Hepatocyte (in vitro differentiated cells): ENCODE measurements at regions not wholly inside any gene's neighbourhood (a gene's known extent, or its start where the extent isn't known, plus 50 kb on each side); places are given as distances from the start of the nearest gene placed in this dataset.
"Not testable (repeated sequence)": the region's sequence is repeated elsewhere in the genome, so short reads cannot be mapped to it uniquely, and the experiment has no call there.

Experiments
- DNase-seq: peaks from one replicate; pipeline ENCODE4 v3.0.0-alpha.2; 2016; ENCODE audit warnings: low spot score
- H2AFZ ChIP-seq: fragments of 200-600 bp; sonication (generic); 2 replicates; pipeline ENCODE4 v1.6.0; 2016; ENCODE audit warnings: antibody characterized with exemption, mild to moderate bottlenecking
- H3K27ac ChIP-seq: fragments of 200-600 bp; sonication (generic); 2 replicates; pipeline ENCODE4 v1.5.1; 2016; ENCODE audit warnings: mild to moderate bottlenecking
- H3K27me3 ChIP-seq: fragments of 200-600 bp; sonication (generic); 2 replicates; pipeline ENCODE4 v1.6.1; 2016
- H3K36me3 ChIP-seq: fragments of 200-600 bp; sonication (generic); replicated peaks from 2 replicates; pipeline ENCODE4 v1.5.1; 2016; ENCODE audit warnings: low read depth; ENCODE audit not compliant: insufficient read depth
- H3K4me1 ChIP-seq: fragments of 200-600 bp; sonication (generic); 2 replicates; pipeline ENCODE4 v1.5.1; 2016; ENCODE audit warnings: mild to moderate bottlenecking, moderate library complexity; ENCODE audit not compliant: insufficient read depth
- H3K4me2 ChIP-seq: fragments of 200-600 bp; sonication (generic); 2 replicates; pipeline ENCODE4 v1.6.0; 2016
- H3K4me3 ChIP-seq: fragments of 200-600 bp; sonication (generic); 2 replicates; pipeline ENCODE4 v1.5.1; 2016; ENCODE audit warnings: mild to moderate bottlenecking
- H3K79me2 ChIP-seq: fragments of 200-600 bp; sonication (generic); 2 replicates; pipeline ENCODE4 v1.6.0; 2017; ENCODE audit warnings: mild to moderate bottlenecking
- H3K9me2 ChIP-seq: fragments of 200-600 bp; sonication (generic); replicated peaks from 2 replicates; pipeline ENCODE4 v1.6.0; 2017; ENCODE audit warnings: mild to moderate bottlenecking; ENCODE audit not compliant: insufficient read depth
- H3K9me3 ChIP-seq: fragments of 200-600 bp; sonication (generic); 2 replicates; pipeline ENCODE4 v1.5.1; 2016; ENCODE audit warnings: low read depth, mild to moderate bottlenecking
- H4K20me1 ChIP-seq: fragments of 200-600 bp; sonication (generic); 2 replicates; pipeline ENCODE4 v1.6.0; 2016; ENCODE audit warnings: mild to moderate bottlenecking; ENCODE audit not compliant: insufficient read depth, poor library complexity, severe bottlenecking
- CTCF ChIP-seq: fragments of 200-600 bp; sonication (generic); IDR thresholded peaks from 2 replicates; pipeline ENCODE4 v1.5.1; 2016; ENCODE audit warnings: antibody characterized with exemption, mild to moderate bottlenecking; ENCODE audit not compliant: poor library complexity
- EZH2 ChIP-seq: fragments of 200-600 bp; sonication (generic); IDR thresholded peaks from 2 replicates; pipeline ENCODE4 v1.6.1; 2016; ENCODE audit warnings: antibody characterized with exemption, mild to moderate bottlenecking, borderline replicate concordance
- EZH2phosphoT487 ChIP-seq: fragments of 200-600 bp; sonication (generic); IDR thresholded peaks from one replicate; pipeline ENCODE4 v1.6.1; 2018; ENCODE audit warnings: antibody characterized with exemption, mild to moderate bottlenecking, low read depth, moderate library complexity; ENCODE audit not compliant: unreplicated experiment, severe bottlenecking
- WGBS: methylation state at CpG from one replicate; pipeline ENCODE4 v1.1.6; 2016; ENCODE audit warnings: low lambda C conversion rate; ENCODE audit errors: missing lambda C conversion rate; 5-methylcytosine and 5-hydroxymethylcytosine counted together

- no peak for TF ChIP-seq EZH2
- no peak for TF ChIP-seq EZH2phosphoT487
- TF ChIP-seq CTCF, result no peak
- Histone ChIP-seq H3K79me2 (no peaks in the 10 kb centered on the region), H3K36me3 (no peaks in the 10 kb centered on the region), H3K4me1 (no peaks in the 10 kb centered on the region), H3K27ac (no peak overlapping the region), H3K4me3 (no peak overlapping the region), H3K9me2 (no peaks in the 10 kb centered on the region), H3K27me3 (no peaks in the 10 kb centered on the region), H3K9me3 (no peaks in the 10 kb centered on the region), H3K4me2 (no peak overlapping the region), H4K20me1 (no peaks in the 10 kb centered on the region), H2AFZ (no peak overlapping the region)
- 64% methylated on average over 3 of the region's 3 CpGs for WGBS
- no peak for DNase-seq
These were observed 250.0 kb downstream of the ABCC12 start for GRCh38 chr16:47905771-47906170.

- Histone ChIP-seq H3K9me3 (no peaks in the 10 kb centered on the region), H3K4me3 (no peak overlapping the region), H2AFZ (no peak overlapping the region), H3K4me1 (no peaks in the 10 kb centered on the region), H3K36me3 (no peaks in the 10 kb centered on the region), H4K20me1 (no peaks in the 10 kb centered on the region), H3K27me3 (no peaks in the 10 kb centered on the region), H3K4me2 (no peak overlapping the region), H3K27ac (no peak overlapping the region), H3K79me2 (no peaks in the 10 kb centered on the region), H3K9me2 (no peaks in the 10 kb centered on the region)
- no peak for TF ChIP-seq EZH2
- TF ChIP-seq EZH2phosphoT487, result no peak
- TF ChIP-seq CTCF, result no peak
- WGBS, result 53% methylated on average over 6 of the region's 6 CpGs
- no peak for DNase-seq
These were observed 251.1 kb downstream of the ABCC12 start for GRCh38 chr16:47904691-47905090.

- Histone ChIP-seq H3K27me3 (no peaks in the 10 kb centered on the region), H3K4me1 (no peaks in the 10 kb centered on the region), H3K79me2 (no peaks in the 10 kb centered on the region), H3K27ac (no peak overlapping the region), H3K9me2 (no peaks in the 10 kb centered on the region), H4K20me1 (no peaks in the 10 kb centered on the region), H2AFZ (no peak overlapping the region), H3K4me3 (no peak overlapping the region), H3K4me2 (no peak overlapping the region), H3K36me3 (no peaks in the 10 kb centered on the region), H3K9me3 (no peaks in the 10 kb centered on the region)
- TF ChIP-seq EZH2, result no peak
- TF ChIP-seq EZH2phosphoT487, result no peak
- no peak for TF ChIP-seq CTCF
- DNase-seq, result no peak
- WGBS, result 91% methylated on average over 10 of the region's 10 CpGs
These were observed 252.3 kb downstream of the ABCC12 start for GRCh38 chr16:47903470-47903869.

GRCh38 chr16:47897105-47897504 lies 258.7 kb downstream of the ABCC12 start:
- not testable (repeated sequence) for DNase-seq, H3K4me2 ChIP-seq, H3K27me3 ChIP-seq, H2AFZ ChIP-seq, H3K27ac ChIP-seq, H3K9me2 ChIP-seq, H3K9me3 ChIP-seq, H3K36me3 ChIP-seq, H3K4me1 ChIP-seq, H3K79me2 ChIP-seq, H4K20me1 ChIP-seq, H3K4me3 ChIP-seq
- 46% methylated on average over 5 of the region's 5 CpGs for WGBS
